Tibial nerve (tissue), 4 donors: ENCODE measurements at regions not wholly inside any gene's neighbourhood (a gene's known extent, or its start where the extent isn't known, plus 50 kb on each side); places are given as distances from the start of the nearest gene placed in this dataset.

Source experiments
- DNase-seq, 2 donors: peaks; one replicate each; pipeline ENCODE4 v3.0.0-alpha.2; 2019; ENCODE audit warnings: low spot score in 2 of 2
- H3K27ac ChIP-seq, 4 donors: fragments of 200-600 bp; sonication (generic) in 3 of 4; one replicate each; pipeline ENCODE4 v1.5.1; 2017 to 2019; ENCODE audit warnings: mild to moderate bottlenecking in 1 of 4
- H3K27me3 ChIP-seq, 2 donors: fragments of 200-600 bp; sonication (generic) in 1 of 2; one replicate each; pipeline versions ENCODE4 v1.5.1 to v1.6.0; 2017 to 2019
- H3K36me3 ChIP-seq, 3 donors: fragments of 200-600 bp; sonication (generic); one replicate each; pipeline ENCODE4 v1.5.1; 2018 to 2019
- H3K4me1 ChIP-seq, 4 donors: fragments of 200-600 bp; sonication (generic) in 3 of 4; one replicate each; pipeline ENCODE4 v1.5.1; 2017 to 2019
- H3K4me3 ChIP-seq, 4 donors: fragments of 200-600 bp; sonication (generic) in 3 of 4; one replicate each; pipeline ENCODE4 v1.5.1; 2017 to 2019; ENCODE audit warnings: mild to moderate bottlenecking in 1 of 4, moderate library complexity in 1 of 4
- H3K9me3 ChIP-seq, 4 donors: fragments of 200-600 bp; sonication (generic) in 3 of 4; one replicate each; pipeline ENCODE4 v1.5.1; 2017 to 2019
- CTCF ChIP-seq, 5 experiments: fragments of 200-600 bp in 3 of 5; fragments of 450-650 bp in 2 of 5; sonication (generic) in 3 of 5; IDR thresholded peaks; one replicate each; pipeline ENCODE4 v1.5.1; 2016 to 2019; ENCODE audit warnings: antibody characterized with exemption in 5 of 5, mild to moderate bottlenecking in 3 of 5, moderate library complexity in 2 of 5
- EP300 ChIP-seq, 2 donors: sonication (generic); formaldehyde crosslinking; IDR thresholded peaks; one replicate each; pipeline ENCODE4 v1.6.1; 2017; ENCODE audit warnings: antibody characterized with exemption in 2 of 2, mild to moderate bottlenecking in 1 of 2
- POLR2A ChIP-seq, 2 donors: fragments of 450-650 bp; IDR thresholded peaks; one replicate each; pipeline ENCODE4 v1.6.1; 2017; ENCODE audit warnings: antibody characterized with exemption in 2 of 2, mild to moderate bottlenecking in 2 of 2, moderate library complexity in 2 of 2
- WGBS, 2 donors: methylation state at CpG; one replicate each; pipeline ENCODE4 v1.1.5; 2018; 5-methylcytosine and 5-hydroxymethylcytosine counted together

DNA sequence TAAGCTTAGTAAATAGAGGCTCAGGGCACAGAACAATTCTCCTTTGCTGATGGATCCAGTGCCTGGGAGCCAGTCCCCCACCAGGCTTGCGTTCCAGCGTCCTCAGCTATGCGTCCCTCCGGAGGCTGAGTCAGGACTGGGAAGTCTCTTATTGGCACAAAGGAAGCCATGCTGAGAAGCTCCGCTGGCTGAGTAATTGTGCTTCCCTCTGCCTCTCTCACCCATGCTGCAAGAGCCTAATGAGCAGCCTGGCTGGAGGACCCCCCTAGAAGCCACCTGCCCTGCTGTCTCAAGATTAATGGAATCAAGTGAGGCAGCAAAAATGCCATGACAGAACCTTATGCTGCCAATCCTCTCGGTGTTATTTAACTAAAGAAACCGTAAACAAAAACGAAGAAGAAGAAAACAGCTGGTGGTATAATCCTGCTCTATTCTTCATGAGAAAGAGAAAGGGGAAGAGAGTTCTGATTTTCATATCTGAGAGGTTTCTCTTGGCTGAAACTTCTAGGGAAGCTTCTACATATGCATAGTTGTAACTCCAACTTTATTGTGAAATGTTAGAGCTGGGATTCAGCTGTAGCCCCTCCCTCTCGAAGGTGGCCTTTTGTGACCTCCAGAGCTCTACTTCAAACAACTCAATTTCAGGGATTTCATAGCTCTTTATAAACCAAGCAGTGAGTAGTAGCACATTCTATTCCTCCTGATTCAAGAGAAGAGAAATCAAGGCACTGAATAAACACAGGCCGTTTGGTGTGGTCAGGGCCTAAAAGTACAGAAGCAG is 185.4 kb upstream of the SEMA6A start:
- TF ChIP-seq POLR2A (IDR thresholded peaks at IDR 0.05) = no peak
- TF ChIP-seq EP300 (IDR thresholded peaks at IDR 0.05) = no peak
- TF ChIP-seq CTCF (IDR thresholded peaks at IDR 0.05) = no peak
- WGBS, 2 donors = 67 to 73% methylated on average over 10 of the region's 10 CpGs
- Histone ChIP-seq H3K36me3 (no peaks in the 10 kb centered on the region), H3K9me3 (no peaks in the 10 kb centered on the region), H3K27me3 (no peaks in the 10 kb centered on the region), H3K4me1 (no peaks in the 10 kb centered on the region), H3K4me3 (no peak overlapping the region), H3K27ac (no peak overlapping the region)
- no peak for DNase-seq

- no peak for DNase-seq
- no peak overlapping the region for H3K4me3 ChIP-seq
- TF ChIP-seq POLR2A (IDR thresholded peaks at IDR 0.05) = no peak
- TF ChIP-seq EP300 (IDR thresholded peaks at IDR 0.05) = no peak
- no peak for TF ChIP-seq CTCF (IDR thresholded peaks at IDR 0.05)
- H3K9me3 ChIP-seq = no peaks in the 10 kb centered on the region
- no peaks in the 10 kb centered on the region for H3K36me3 ChIP-seq
- 87 to 100% methylated on average over 1 of the region's 1 CpG for WGBS, 2 donors
- H3K27ac ChIP-seq = no peak overlapping the region
- no peaks in the 10 kb centered on the region for H3K27me3 ChIP-seq
- H3K4me1 ChIP-seq = no peaks in the 10 kb centered on the region
Measured at GRCh38 chr5:116757326-116757725, 182.7 kb upstream of the SEMA6A start.

- DNase-seq = no peak
- no peaks in the 10 kb centered on the region for H3K36me3 ChIP-seq
- 83 to 94% methylated on average over 1 of the region's 1 CpG for WGBS, 2 donors
- H3K4me1 ChIP-seq = no peaks in the 10 kb centered on the region
- H3K4me3 ChIP-seq = no peak overlapping the region
- no peaks in the 10 kb centered on the region for H3K9me3 ChIP-seq
- H3K27me3 ChIP-seq = no peaks in the 10 kb centered on the region
- no peak overlapping the region for H3K27ac ChIP-seq
- TF ChIP-seq POLR2A (IDR thresholded peaks at IDR 0.05) = no peak
- TF ChIP-seq EP300 (IDR thresholded peaks at IDR 0.05) = no peak
- TF ChIP-seq CTCF (IDR thresholded peaks at IDR 0.05) = no peak
Measured at GRCh38 chr5:116756531-116756930, 181.9 kb upstream of the SEMA6A start.

GRCh38 chr5:116754556-116754955 is 179.9 kb upstream of the SEMA6A start:
- Histone ChIP-seq H3K4me1 (no peaks in the 10 kb centered on the region), H3K27me3 (no peaks in the 10 kb centered on the region), H3K36me3 (no peaks in the 10 kb centered on the region), H3K27ac (no peak overlapping the region), H3K4me3 (no peak overlapping the region), H3K9me3 (no peaks in the 10 kb centered on the region)
- DNase-seq = no peak
- TF ChIP-seq POLR2A (IDR thresholded peaks at IDR 0.05) (no peak), EP300 (IDR thresholded peaks at IDR 0.05) (no peak), CTCF (IDR thresholded peaks at IDR 0.05) (no peak)

GRCh38 chr5:116751684-116752083 is 177.1 kb upstream of the SEMA6A start:
- no peak for DNase-seq
- no peak overlapping the region for H3K4me3 ChIP-seq
- no peaks in the 10 kb centered on the region for H3K27me3 ChIP-seq
- no peaks in the 10 kb centered on the region for H3K36me3 ChIP-seq
- H3K4me1 ChIP-seq = no peaks in the 10 kb centered on the region
- TF ChIP-seq CTCF (IDR thresholded peaks at IDR 0.05) (no peak), POLR2A (IDR thresholded peaks at IDR 0.05) (no peak)
- no peak overlapping the region for H3K27ac ChIP-seq
- no peaks in the 10 kb centered on the region for H3K9me3 ChIP-seq
